ENCODE measurements at regions not wholly inside any gene's neighbourhood (a gene's known extent, or its start where the extent isn't known, plus 50 kb on each side); places are given as distances from the start of the nearest gene placed in this dataset.
"Not testable (repeated sequence)": the region's sequence is repeated elsewhere in the genome, so short reads cannot be mapped to it uniquely, and the experiment has no call there.

DNA sequence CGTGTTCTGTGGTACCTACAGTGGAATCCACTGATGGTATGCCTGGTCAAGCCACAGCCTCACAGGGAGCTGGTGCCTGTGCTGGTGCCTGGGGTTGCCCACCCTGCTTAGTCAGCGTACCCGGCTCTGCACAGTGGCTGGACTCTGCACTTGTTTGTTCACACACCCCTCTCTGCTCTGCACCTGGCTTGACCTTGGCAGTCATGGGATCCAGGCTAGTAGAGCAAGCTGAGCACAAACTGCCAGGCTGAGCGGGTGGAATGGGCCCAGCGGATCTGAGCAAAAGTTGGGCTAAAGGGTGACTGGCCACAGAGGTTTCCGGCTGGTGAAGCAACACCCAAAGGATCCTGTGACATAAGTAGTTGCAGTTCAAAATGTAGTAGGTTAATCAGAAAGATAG, 163.5 kb downstream of the CDH19 start:
- H3K36me3 Mint-ChIP-seq = no peaks in the 10 kb centered on the region
- no peaks in the 10 kb centered on the region for H3K4me1 Mint-ChIP-seq
- POLR2A ChIA-PET = no interaction called here
- no peak overlapping the region for H3K27ac Mint-ChIP-seq
- H3K27me3 Mint-ChIP-seq = no peaks in the 10 kb centered on the region
- ATAC-seq (no peak), DNase-seq (no peak)
- H3K9me3 Mint-ChIP-seq = peaks cover 0 to 3% (median 0%) of the 10 kb centered on the region in 9 donors
- H3K4me3 Mint-ChIP-seq = no peak overlapping the region

DNA sequence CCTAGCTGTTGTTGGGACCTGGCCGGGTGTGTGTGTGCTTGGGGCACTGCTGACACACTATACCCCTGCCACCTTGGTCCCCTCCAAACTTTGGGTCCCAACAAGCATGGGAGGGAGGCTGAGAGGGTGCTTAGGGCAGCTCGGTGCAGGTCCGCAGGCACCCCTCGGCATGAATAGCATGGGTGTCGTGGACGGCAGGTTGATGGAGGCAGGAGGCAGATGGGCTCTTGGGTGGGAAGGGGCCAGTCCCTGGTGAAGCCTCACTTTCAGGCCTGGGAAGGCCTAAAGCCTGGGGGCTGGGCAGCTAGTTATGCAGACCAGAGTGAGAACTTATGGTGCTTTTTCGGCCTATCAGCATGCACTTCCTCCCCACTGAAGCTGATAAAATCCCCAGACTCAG, 164.2 kb downstream of the CDH19 start:
- POLR2A ChIA-PET = no interaction called here
- peaks cover 0 to 3% (median 0%) of the 10 kb centered on the region in 9 donors for H3K9me3 Mint-ChIP-seq

DNA sequence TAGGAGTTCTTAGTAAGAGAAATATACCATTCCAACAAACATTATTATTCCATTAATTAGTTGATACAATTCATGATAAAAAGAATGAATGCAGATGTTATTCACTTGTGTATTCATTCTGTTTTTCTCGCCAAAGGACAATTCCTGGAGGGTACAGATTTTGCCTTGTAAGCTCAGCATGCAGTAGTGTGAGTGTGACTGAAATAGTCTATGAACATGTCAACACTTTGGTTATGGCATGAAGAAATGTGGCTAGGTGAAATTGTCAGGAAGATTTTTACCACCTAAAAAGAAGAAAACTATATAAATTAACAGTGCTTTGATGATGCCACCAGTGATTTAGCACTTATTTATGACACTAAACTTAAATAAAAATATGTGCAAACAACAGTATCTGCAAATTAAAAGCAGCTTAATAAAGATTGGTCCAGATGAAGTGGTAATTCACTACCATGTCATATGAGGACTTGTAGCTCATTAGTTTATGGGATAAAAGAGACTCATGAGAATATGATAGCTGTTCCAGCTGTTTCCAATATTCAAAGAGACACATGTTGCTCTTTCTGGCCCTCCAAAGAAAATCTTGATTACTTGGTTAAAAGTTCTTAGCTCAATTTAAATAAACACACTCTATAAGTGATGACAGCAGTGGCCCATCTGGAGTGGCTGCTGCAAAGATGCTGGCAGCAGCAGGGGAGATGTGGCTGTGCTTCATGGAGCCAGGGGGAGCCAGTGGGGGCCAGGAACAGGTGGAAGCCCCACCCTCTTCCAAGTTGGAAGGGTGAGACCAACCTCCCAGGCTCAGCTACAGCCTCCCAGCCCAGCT, 165.0 kb downstream of the CDH19 start:
- Mint-ChIP-seq H3K4me1 (no peaks in the 10 kb centered on the region), H3K27me3 (no peaks in the 10 kb centered on the region), H3K27ac (no peak overlapping the region), H3K9me3 (peaks cover 0 to 3% (median 0%) of the 10 kb centered on the region in 9 donors), H3K4me3 (no peak overlapping the region), H3K36me3 (no peaks in the 10 kb centered on the region)
- POLR2A ChIA-PET = no interaction called here
- ATAC-seq (no peak), DNase-seq (no peak)

More for the DNA sequence above, 164.2 kb downstream of the CDH19 start:
- Mint-ChIP-seq H3K27ac (no peak overlapping the region), H3K4me1 (no peaks in the 10 kb centered on the region), H3K4me3 (no peak overlapping the region), H3K36me3 (no peaks in the 10 kb centered on the region), H3K27me3 (no peaks in the 10 kb centered on the region)
- DNase-seq (no peak), ATAC-seq (no peak)

DNA sequence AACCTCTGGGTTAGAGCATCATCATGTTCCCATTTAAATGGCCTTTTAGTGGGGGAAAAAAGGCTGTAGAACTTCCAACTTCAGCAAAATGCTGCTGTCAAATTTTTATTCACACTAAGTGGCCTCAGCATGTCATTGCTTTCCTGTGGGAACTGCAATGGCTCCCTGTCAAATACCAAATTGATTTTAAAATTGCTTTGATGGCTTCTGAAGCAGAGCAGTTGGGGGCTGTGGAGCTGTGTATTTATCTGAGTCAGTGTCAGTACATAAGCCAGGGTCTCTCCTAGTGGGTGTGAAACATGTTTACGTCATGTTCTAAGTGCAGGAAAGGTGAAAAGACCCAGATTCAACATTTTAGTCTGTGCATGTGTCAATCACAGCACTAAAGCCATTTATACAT, 171.3 kb downstream of the CDH19 start:
- DNase-seq (no peak), ATAC-seq (no peak)
- POLR2A ChIA-PET = no interaction called here
- Mint-ChIP-seq H3K27ac (no peak overlapping the region), H3K36me3 (no peaks in the 10 kb centered on the region), H3K9me3 (peaks cover 0 to 8% (median 0%) of the 10 kb centered on the region in 9 donors), H3K4me1 (no peaks in the 10 kb centered on the region), H3K4me3 (no peak overlapping the region), H3K27me3 (no peaks in the 10 kb centered on the region)

DNA sequence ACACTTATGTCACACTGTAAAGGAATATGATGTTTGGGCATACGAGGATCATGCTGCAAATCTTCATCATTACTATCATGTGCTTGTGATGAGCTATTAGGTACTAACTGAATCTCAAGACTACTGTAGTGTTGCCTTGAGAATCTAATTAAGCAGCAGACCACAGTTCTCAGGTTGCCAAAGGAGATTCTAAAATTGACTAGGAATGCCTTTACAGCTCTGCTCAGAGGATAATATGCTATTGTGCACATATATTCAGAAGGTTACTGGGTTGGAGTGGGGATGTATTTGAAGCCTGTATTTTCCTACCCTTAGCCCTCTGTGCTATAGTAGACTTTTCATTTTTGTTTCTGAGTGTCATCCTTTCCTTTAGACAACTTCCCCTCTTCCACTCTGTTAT, 175.1 kb downstream of the CDH19 start:
- Mint-ChIP-seq H3K4me3 (no peak overlapping the region), H3K27ac (no peak overlapping the region), H3K36me3 (no peaks in the 10 kb centered on the region), H3K9me3 (peaks cover 0 to 22% (median 4%) of the 10 kb centered on the region in 9 donors), H3K27me3 (no peaks in the 10 kb centered on the region), H3K4me1 (no peaks in the 10 kb centered on the region)
- ATAC-seq (no peak), DNase-seq (no peak)
- POLR2A ChIA-PET = no interaction called here

DNA sequence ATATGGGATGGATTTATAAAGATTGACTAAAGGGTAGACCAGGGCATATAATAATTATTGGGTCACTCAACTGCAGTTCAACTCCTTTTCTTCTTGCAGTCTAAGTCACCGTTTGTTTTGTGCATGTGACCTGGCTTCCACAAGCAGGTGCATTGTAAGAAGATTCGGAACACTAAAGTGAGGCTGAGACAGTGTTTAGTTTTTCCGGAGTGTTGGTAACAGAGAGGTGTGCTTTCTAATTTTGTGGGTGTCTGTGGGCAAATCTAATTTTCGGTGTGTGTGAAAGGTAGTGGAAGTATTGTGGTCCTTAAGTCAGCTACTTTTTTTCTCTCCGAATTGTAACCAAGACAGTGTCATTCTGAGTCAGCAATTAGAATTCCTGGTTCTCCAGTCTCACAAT, 184.5 kb downstream of the CDH19 start:
- H3K36me3 Mint-ChIP-seq = no peaks in the 10 kb centered on the region
- POLR2A ChIA-PET = no interaction called here
- ATAC-seq (no peak), DNase-seq (no peak)
- H3K27ac Mint-ChIP-seq = no peak overlapping the region
- no peaks in the 10 kb centered on the region for H3K27me3 Mint-ChIP-seq
- peaks cover 0 to 9% (median 4%) of the 10 kb centered on the region in 9 donors for H3K9me3 Mint-ChIP-seq
- no peaks in the 10 kb centered on the region for H3K4me1 Mint-ChIP-seq
- no peak overlapping the region for H3K4me3 Mint-ChIP-seq

DNA sequence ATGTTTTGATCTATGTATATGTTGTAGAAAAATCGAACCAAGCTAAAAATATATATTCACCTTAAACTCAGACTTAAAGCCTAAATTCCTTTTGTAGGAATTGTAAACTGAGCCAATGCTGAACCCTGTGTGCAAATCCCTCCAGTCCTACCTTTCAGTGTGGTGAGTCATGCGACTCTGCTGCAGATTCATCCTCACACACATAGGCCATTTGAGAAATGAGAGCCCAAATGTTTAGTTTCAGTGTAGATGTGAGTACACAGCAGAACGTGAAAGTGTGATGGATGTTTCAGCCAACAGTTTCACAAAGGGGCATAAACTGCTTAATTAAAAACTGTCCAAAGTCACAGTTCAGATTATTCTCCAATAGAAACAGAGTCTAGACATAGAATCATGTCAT, 193.2 kb downstream of the CDH19 start:
- Mint-ChIP-seq H3K27me3 (no peaks in the 10 kb centered on the region), H3K4me1 (no peaks in the 10 kb centered on the region), H3K27ac (no peak overlapping the region), H3K9me3 (peaks cover 0 to 22% (median 2%) of the 10 kb centered on the region in 9 donors), H3K4me3 (no peak overlapping the region), H3K36me3 (no peaks in the 10 kb centered on the region)
- ATAC-seq = no peak
- POLR2A ChIA-PET = no interaction called here
- DNase-seq = no peak

DNA sequence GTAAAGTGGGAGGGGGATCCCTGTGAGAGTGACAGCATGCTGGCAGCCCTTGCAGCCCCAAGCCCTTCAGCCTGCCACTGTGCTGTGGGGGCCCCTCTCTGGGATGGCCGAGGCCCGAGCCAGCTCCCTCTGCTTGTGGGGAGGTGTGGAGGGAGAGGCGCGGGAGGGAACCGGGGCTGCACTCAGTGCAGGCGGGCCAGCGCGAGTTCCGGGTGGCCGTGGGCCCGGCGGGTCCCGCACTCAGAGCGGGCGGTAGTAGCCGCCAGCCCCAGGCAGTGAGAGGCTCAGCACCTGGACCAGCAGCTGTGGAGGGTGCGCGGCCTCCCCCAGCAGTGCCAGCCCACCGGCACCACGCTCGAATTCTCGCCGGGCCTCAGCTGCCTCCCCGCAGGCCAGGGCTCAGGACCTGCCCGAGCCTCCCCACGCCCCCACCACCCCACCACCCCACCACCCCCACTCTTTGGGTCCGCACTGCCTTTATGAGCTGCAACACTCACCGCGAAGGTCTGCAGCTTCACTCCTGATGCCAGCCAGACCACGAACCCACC, 208.1 kb downstream of the CDH19 start:
- Mint-ChIP-seq H3K27me3 (no peaks in the 10 kb centered on the region), H3K27ac (no peak overlapping the region), H3K4me1 (peaks cover 0 to 1% (median 0%) of the 10 kb centered on the region in 4 donors), H3K9me3 (peaks cover 11 to 33% (median 13%) of the 10 kb centered on the region in 9 donors), H3K36me3 (peaks cover 0 to 10% (median 0%) of the 10 kb centered on the region in 3 donors), H3K4me3 (no peak overlapping the region)
- no peak for ATAC-seq
- no peak for DNase-seq
- POLR2A ChIA-PET = no interaction called here

DNA sequence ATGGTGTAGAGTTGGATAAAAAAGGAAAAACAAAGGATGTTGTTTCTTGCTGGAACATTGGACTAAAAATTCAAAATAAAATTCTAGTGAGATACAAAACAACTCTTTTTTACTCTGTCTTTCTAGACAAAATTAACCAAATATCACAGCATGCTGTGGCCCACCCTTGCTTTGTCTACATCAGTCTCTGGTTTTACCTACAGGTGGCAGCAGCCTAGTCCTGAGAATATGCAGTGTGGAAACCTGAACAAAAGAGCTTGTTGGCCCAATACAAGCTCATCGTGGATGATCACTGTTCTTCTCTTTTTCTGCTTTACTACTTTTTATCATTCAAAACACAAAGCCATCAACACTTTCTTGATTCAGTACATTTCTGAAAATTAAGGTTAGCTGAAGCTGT, 210.4 kb downstream of the CDH19 start:
- POLR2A ChIA-PET = no interaction called here
- peaks cover 0 to 13% (median 0%) of the 10 kb centered on the region in 3 donors for H3K36me3 Mint-ChIP-seq
- peaks cover 0 to 1% (median 0%) of the 10 kb centered on the region in 4 donors for H3K4me1 Mint-ChIP-seq
- no peak overlapping the region for H3K4me3 Mint-ChIP-seq
- H3K27me3 Mint-ChIP-seq = no peaks in the 10 kb centered on the region
- H3K27ac Mint-ChIP-seq = no peak overlapping the region
- ATAC-seq (no peak), DNase-seq (no peak)
- H3K9me3 Mint-ChIP-seq = peaks cover 11 to 43% (median 23%) of the 10 kb centered on the region in 9 donors

DNA sequence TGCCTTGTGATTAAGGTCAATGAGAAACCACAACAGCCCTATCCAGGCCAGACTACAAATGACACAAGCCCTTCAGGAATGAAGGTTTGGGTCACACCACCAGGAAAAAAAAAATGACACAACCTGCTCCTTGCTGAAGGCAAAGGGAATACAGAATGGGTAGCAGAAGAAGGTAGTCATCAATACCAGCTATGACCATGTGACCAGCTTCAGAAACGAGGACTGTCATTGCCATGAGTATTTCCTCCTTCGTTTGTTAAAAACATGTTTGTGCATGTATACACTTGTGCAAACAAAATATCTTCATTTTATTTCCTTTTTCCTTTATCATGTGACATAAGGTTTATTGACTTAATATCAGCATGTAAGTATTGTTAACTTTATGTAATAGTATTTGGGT, 226.6 kb downstream of the CDH19 start:
- H3K4me3 Mint-ChIP-seq = no peak overlapping the region
- no peak for DNase-seq
- H3K36me3 Mint-ChIP-seq = no peaks in the 10 kb centered on the region
- H3K27me3 Mint-ChIP-seq = no peaks in the 10 kb centered on the region
- H3K4me1 Mint-ChIP-seq = no peaks in the 10 kb centered on the region
- peaks cover 0 to 12% (median 0%) of the 10 kb centered on the region in 9 donors for H3K9me3 Mint-ChIP-seq
- POLR2A ChIA-PET = no interaction called here
- no peak overlapping the region for H3K27ac Mint-ChIP-seq
- no peak for ATAC-seq

DNA sequence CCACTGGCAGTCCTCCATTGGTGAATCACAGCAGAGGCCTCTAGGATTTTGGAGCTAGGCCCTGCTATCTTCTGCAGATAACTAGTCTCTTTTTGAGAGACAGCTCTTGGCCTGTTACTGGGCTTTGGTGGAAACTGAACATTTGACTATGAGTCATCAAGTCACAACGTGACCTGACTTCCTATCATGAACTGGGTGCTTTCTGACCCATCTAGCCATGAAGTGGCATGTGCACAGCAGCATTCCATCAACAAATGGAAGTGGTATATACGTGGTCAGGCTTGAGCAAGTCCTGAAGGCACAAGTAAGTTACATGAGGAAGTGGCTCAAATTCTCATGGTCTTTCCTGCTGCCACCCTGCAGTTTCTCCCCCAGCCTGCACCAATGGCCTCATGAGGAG, 228.5 kb downstream of the CDH19 start:
- H3K27ac Mint-ChIP-seq, H3K4me1 Mint-ChIP-seq, H3K36me3 Mint-ChIP-seq, DNase-seq, H3K27me3 Mint-ChIP-seq, POLR2A ChIA-PET, ATAC-seq, H3K4me3 Mint-ChIP-seq: not testable (repeated sequence)
- peaks cover 0 to 18% (median 0%) of the 10 kb centered on the region in 9 donors for H3K9me3 Mint-ChIP-seq

DNA sequence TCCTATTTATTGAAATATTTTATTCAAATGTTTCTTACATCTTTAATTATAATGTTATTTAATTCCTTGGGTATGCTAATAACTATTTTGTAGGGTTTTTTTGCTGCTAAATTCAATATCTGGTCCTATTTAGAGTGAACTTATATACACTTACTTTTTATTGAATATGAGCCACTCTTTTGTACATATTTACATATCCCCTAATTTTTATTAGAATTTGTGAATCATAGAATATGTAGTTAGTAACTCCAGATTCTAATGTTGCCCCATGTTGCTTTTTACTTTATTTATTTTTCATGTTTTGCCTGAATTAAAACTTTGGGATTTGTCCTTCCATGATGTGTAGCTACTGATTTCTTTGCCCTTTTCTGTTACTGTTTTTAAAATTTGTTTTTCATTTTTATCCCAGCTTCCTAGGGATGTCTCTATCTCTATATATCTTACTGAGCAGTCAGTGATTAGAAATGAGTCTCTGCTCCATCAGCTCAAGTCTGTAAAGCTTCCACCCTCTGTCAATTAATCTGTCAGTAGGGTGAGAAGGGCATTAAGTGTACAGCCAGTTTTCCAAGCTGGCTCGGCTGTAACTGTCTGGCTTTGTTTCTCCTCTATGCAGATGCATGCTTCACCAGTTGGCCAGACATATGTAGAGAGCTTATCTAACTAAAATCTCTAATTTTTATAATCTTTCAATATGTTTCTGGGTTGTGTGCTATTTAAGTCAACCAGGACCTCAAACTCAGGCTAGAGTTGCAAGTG, 256.9 kb downstream of the CDH19 start:
- no peak overlapping the region for H3K27ac Mint-ChIP-seq
- no peaks in the 10 kb centered on the region for H3K36me3 Mint-ChIP-seq
- H3K9me3 Mint-ChIP-seq = peaks cover 0 to 16% (median 0%) of the 10 kb centered on the region in 9 donors
- ATAC-seq = no peak
- POLR2A ChIA-PET = no interaction called here
- no peak overlapping the region for H3K4me3 Mint-ChIP-seq
- no peaks in the 10 kb centered on the region for H3K27me3 Mint-ChIP-seq
- no peaks in the 10 kb centered on the region for H3K4me1 Mint-ChIP-seq
- DNase-seq = no peak

DNA sequence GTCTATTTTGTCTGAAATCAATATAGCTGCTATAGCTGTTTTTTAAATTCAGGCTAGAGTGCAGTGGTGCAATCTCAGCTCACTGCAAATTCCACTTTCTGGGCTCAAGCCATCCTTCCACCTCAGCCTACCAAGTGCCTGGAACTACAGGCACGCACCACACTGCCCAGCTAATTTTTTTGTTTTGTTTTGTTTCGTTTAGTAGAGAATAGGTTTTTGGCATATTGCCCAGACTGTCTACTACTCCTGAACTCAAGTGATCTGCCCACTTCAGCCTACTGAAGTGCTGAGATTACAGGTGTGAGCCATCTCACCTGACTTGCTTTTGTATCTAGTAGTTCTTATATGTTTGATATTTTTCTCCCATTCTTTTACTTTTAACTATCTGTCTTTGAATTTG, 259.7 kb downstream of the CDH19 start:
- no peak for ATAC-seq
- H3K9me3 Mint-ChIP-seq = peaks cover 0 to 20% (median 0%) of the 10 kb centered on the region in 9 donors
- H3K4me1 Mint-ChIP-seq = no peaks in the 10 kb centered on the region
- no peaks in the 10 kb centered on the region for H3K27me3 Mint-ChIP-seq
- no peak overlapping the region for H3K27ac Mint-ChIP-seq
- POLR2A ChIA-PET = no interaction called here
- H3K36me3 Mint-ChIP-seq = no peaks in the 10 kb centered on the region
- H3K4me3 Mint-ChIP-seq = no peak overlapping the region
- no peak for DNase-seq
